Endothelial cell of umbilical vein (primary cell): ENCODE measurements at regions not wholly inside any gene's neighbourhood (a gene's known extent, or its start where the extent isn't known, plus 50 kb on each side); places are given as distances from the start of the nearest gene placed in this dataset.

Experiments used
- BruUV-seq: library from RNA; stranded (reverse); fragments of 400-500 nt; replicated peaks from 2 replicates; lab custom pipeline; 2021; lab: Mats Ljungman, UMichigan
- CTCF ChIA-PET: fragments of 300-600, 350-600 bp; sonication (Branson Sonifier 250); formaldehyde crosslinking; loops from one replicate; lab custom pipeline; 2021; ENCODE audit warnings: antibody characterized with exemption, inconsistent platforms; lab: Charles Lee
- POLR2A ChIA-PET: fragments of 300-600, 350-600 bp; sonication (Branson Sonifier 250); formaldehyde crosslinking; loops from one replicate; lab custom pipeline; 2021; ENCODE audit warnings: antibody characterized with exemption, inconsistent platforms; lab: Charles Lee
- DNase-seq: peaks from one replicate; pipeline ENCODE4 v3.0.0-alpha.2; 2011; ENCODE audit warnings: low read depth, low spot score
- FAIRE-seq: peaks from 2 replicates; lab custom pipeline; 2011; peaks lifted over from hg19 to GRCh38; lab: Jason Lieb, UNC
- H2AFZ ChIP-seq: 2 replicates; pipeline ENCODE4 v1.6.0; 2012; ENCODE audit warnings: low read depth, low read length, control low read depth, inconsistent platforms
- H3K27ac ChIP-seq: 2 replicates; pipeline ENCODE4 v1.5.1; 2011; ENCODE audit warnings: low read depth, mild to moderate bottlenecking, control low read depth, low read length, moderate library complexity; ENCODE audit not compliant: insufficient read depth
- H3K27me3 ChIP-seq, 2 experiments: 2 replicates each; pipeline versions ENCODE4 v1.6.0 to v1.6.1; 2011; ENCODE audit warnings: low read length in 2 of 2, mixed read lengths in 1 of 2; ENCODE audit not compliant: control insufficient read depth in 2 of 2, insufficient read depth in 2 of 2
- H3K36me3 ChIP-seq, 2 experiments: 2 replicates in 1 of 2; 3 replicates in 1 of 2; pipeline ENCODE4 v1.5.1; 2011; ENCODE audit warnings: low read length in 2 of 2, mild to moderate bottlenecking in 1 of 2, moderate library complexity in 1 of 2; ENCODE audit not compliant: control insufficient read depth in 2 of 2, insufficient read depth in 2 of 2; ENCODE audit errors: extremely low read depth in 1 of 2
- H3K4me1 ChIP-seq: 3 replicates; pipeline ENCODE4 v1.5.1; 2011; ENCODE audit warnings: mild to moderate bottlenecking, low read length; ENCODE audit not compliant: control insufficient read depth, insufficient read depth; ENCODE audit errors: extremely low read depth
- H3K4me2 ChIP-seq: 2 replicates; pipeline ENCODE4 v1.6.1; 2011; ENCODE audit warnings: low read length, control low read depth, mixed read lengths; ENCODE audit not compliant: insufficient read depth
- H3K4me3 ChIP-seq, 3 experiments: fragments of 200-600 bp in 1 of 3; sonication (generic), shearing (Covaris generic) in 1 of 3; replicated peaks in 1 of 3; 2 replicates each; pipeline ENCODE4 v1.5.1; 2011 to 2016; ENCODE audit warnings: control low read depth in 3 of 3, low read length in 3 of 3, mild to moderate bottlenecking in 2 of 3, inconsistent platforms in 1 of 3, low read depth in 1 of 3, moderate library complexity in 1 of 3; ENCODE audit not compliant: insufficient read depth in 1 of 3
- H3K79me2 ChIP-seq: 2 replicates; pipeline ENCODE4 v1.6.0; 2012; ENCODE audit warnings: low read length, inconsistent platforms; ENCODE audit not compliant: control insufficient read depth, insufficient read depth
- H3K9ac ChIP-seq: replicated peaks from 2 replicates; pipeline ENCODE3; 2011; ENCODE audit warnings: low read length, control low read depth; ENCODE audit not compliant: insufficient read depth; ENCODE audit errors: extremely low read depth
- H3K9me1 ChIP-seq: replicated peaks from 3 replicates; pipeline ENCODE4 v1.6.0; 2011; ENCODE audit warnings: mild to moderate bottlenecking, low read length; ENCODE audit not compliant: control insufficient read depth, insufficient read depth; ENCODE audit errors: extremely low read depth
- H3K9me3 ChIP-seq: replicated peaks from 2 replicates; pipeline ENCODE4 v1.5.1; 2012; ENCODE audit warnings: low read length, inconsistent platforms; ENCODE audit not compliant: control insufficient read depth, insufficient read depth
- H4K20me1 ChIP-seq: replicated peaks from 2 replicates; pipeline ENCODE3; 2011; ENCODE audit warnings: mild to moderate bottlenecking, low read length; ENCODE audit not compliant: control insufficient read depth, insufficient read depth; ENCODE audit errors: extremely low read depth
- EZH2 ChIP-seq: IDR thresholded peaks from 2 replicates; pipeline ENCODE4 v1.6.1; 2012; ENCODE audit warnings: borderline replicate concordance, low read depth, mild to moderate bottlenecking, moderate library complexity, low read length, inconsistent platforms; ENCODE audit not compliant: severe bottlenecking
- FOS ChIP-seq: IDR thresholded peaks from 2 replicates; pipeline ENCODE4 v1.6.1; 2011; ENCODE audit warnings: mild to moderate bottlenecking, low read length, moderate library complexity, borderline replicate concordance; ENCODE audit not compliant: insufficient read depth
- GATA2 ChIP-seq: IDR thresholded peaks from 2 replicates; pipeline ENCODE4 v1.7.0; 2011; ENCODE audit warnings: low read depth, mild to moderate bottlenecking, moderate library complexity, mixed read lengths, low read length; ENCODE audit not compliant: insufficient read length, insufficient read depth
- JUN ChIP-seq: IDR thresholded peaks from 2 replicates; pipeline ENCODE4 v1.6.1; 2011; ENCODE audit warnings: borderline replicate concordance, low read depth; ENCODE audit not compliant: insufficient read length, insufficient read depth
- MYC ChIP-seq: IDR thresholded peaks from one replicate; pipeline ENCODE4 v1.6.1; 2011; ENCODE audit warnings: mild to moderate bottlenecking, low read depth, low read length
- POLR2A ChIP-seq: IDR thresholded peaks from 2 replicates; pipeline ENCODE4 v1.6.1; 2012; ENCODE audit warnings: low read depth, mild to moderate bottlenecking, control low read depth, low read length
- POLR2AphosphoS5 ChIP-seq: IDR thresholded peaks from 2 replicates; pipeline ENCODE4 v1.6.1; 2012; ENCODE audit warnings: low read depth, mild to moderate bottlenecking, control low read depth, low read length, moderate library complexity; ENCODE audit not compliant: insufficient read depth
- dilution Hi-C: fragments of 300-500 bp; cut with MboI; formaldehyde crosslinking; loops from one replicate; pipeline ENCODE4 v1.15.0; 2019; ENCODE audit warnings: low sequenced_read_pairs; ENCODE audit not compliant: extremely low pct_ligation_motif_present
- intact Hi-C: fragments of 100-400 bp; cut with micrococcal nuclease; formaldehyde crosslinking; loops from one replicate; pipeline ENCODE4 v1.10.0; 2022
- TF ChIP-seq, protein P1 (sequence below), 2 donors: IDR thresholded peaks; 1 replicate in 1 of 2; 2 replicates in 1 of 2; pipeline ENCODE4 v1.5.1; 2011; ENCODE audit warnings: low read length in 2 of 2, mild to moderate bottlenecking in 2 of 2, moderate library complexity in 2 of 2, control low read depth in 1 of 2, inconsistent platforms in 1 of 2, low read depth in 1 of 2; ENCODE audit not compliant: insufficient read depth in 1 of 2; ENCODE audit errors: extremely low read depth in 1 of 2
- TF ChIP-seq, protein P2 (sequence below): IDR thresholded peaks from 2 replicates; pipeline ENCODE4 v1.6.1; 2011; ENCODE audit not compliant: insufficient read depth, insufficient read length

DNA sequence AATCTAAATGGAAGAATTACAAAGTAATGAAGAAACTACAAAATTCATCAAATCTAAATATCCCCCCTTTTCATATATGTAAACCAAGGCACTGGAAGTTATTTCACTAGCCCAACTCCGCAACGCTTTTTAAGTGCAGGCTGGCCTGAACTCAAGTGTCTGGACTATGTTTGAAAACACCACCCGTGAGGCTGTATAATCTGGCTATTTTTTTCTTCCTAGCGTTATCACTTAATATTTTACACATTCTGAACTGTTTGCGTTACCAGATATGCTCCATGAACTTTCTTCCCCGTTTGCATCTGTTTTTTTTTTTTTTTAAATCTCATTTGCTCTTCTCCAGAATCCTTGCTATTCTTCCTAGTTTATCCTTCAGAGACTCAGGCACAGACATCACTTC lies 619.5 kb upstream of the CBLB start:
- POLR2A ChIA-PET: no interaction called here
- Histone ChIP-seq H3K27me3 (no peaks in the 10 kb centered on the region), H4K20me1 (no peaks in the 10 kb centered on the region), H2AFZ (no peak overlapping the region), H3K9ac (no peak overlapping the region), H3K79me2 (no peaks in the 10 kb centered on the region), H3K36me3 (no peaks in the 10 kb centered on the region), H3K9me3 (no peaks in the 10 kb centered on the region), H3K27ac (no peak overlapping the region), H3K4me2 (no peak overlapping the region), H3K9me1 (no peaks in the 10 kb centered on the region), H3K4me3 (no peak overlapping the region), H3K4me1 (no peaks in the 10 kb centered on the region)
- TF ChIP-seq, protein P1, sequence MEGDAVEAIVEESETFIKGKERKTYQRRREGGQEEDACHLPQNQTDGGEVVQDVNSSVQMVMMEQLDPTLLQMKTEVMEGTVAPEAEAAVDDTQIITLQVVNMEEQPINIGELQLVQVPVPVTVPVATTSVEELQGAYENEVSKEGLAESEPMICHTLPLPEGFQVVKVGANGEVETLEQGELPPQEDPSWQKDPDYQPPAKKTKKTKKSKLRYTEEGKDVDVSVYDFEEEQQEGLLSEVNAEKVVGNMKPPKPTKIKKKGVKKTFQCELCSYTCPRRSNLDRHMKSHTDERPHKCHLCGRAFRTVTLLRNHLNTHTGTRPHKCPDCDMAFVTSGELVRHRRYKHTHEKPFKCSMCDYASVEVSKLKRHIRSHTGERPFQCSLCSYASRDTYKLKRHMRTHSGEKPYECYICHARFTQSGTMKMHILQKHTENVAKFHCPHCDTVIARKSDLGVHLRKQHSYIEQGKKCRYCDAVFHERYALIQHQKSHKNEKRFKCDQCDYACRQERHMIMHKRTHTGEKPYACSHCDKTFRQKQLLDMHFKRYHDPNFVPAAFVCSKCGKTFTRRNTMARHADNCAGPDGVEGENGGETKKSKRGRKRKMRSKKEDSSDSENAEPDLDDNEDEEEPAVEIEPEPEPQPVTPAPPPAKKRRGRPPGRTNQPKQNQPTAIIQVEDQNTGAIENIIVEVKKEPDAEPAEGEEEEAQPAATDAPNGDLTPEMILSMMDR (IDR thresholded peaks at IDR 0.05; ENCODE audit: extremely low read depth in 1 of 2, insufficient read depth in 1 of 2, low read depth in 1 of 2, low read length in 2 of 2): no peak
- TF ChIP-seq MYC (no peak), FOS (no peak), JUN (no peak)
- TF ChIP-seq, protein P2, sequence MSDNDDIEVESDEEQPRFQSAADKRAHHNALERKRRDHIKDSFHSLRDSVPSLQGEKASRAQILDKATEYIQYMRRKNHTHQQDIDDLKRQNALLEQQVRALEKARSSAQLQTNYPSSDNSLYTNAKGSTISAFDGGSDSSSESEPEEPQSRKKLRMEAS: no peak
- no TSS peak for BruUV-seq
- CTCF ChIA-PET: no interaction called here
- DNase-seq: no peak
- FAIRE-seq: no peak
- dilution Hi-C loops (no loop called here), intact Hi-C loops (no loop called here)

DNA sequence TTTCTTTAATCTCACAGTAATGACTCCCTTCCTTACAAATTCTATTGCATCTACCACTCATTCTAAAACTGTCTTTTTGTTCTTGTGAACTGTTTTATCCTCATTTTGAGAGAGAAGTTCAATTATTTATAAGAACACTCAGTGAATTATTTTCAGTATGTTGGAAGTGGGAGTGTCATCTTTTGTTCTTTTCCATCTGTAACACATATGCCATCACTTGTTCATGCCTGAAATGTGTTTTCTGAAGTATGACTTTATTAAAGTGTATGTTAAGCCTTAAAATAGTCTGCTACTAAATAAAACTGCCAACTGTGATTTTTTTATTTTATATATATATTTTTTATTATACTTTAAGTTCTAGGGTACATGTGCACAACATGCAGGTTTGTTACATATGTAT lies 623.0 kb upstream of the CBLB start:
- H3K9me3 ChIP-seq: no peaks in the 10 kb centered on the region
- H4K20me1 ChIP-seq: no peaks in the 10 kb centered on the region
- no peaks in the 10 kb centered on the region for H3K4me1 ChIP-seq
- no peaks in the 10 kb centered on the region for H3K36me3 ChIP-seq
- FAIRE-seq (no peak), DNase-seq (no peak)
- H3K27ac ChIP-seq: no peak overlapping the region
- no peaks in the 10 kb centered on the region for H3K79me2 ChIP-seq
- no peak overlapping the region for H3K4me3 ChIP-seq
- no TSS peak for BruUV-seq
- POLR2A ChIA-PET: no interaction called here
- intact Hi-C loops (no loop called here), dilution Hi-C loops (no loop called here)
- no peaks in the 10 kb centered on the region for H3K27me3 ChIP-seq
- H3K4me2 ChIP-seq: no peak overlapping the region
- H3K9me1 ChIP-seq: no peaks in the 10 kb centered on the region
- H2AFZ ChIP-seq: no peak overlapping the region
- TF ChIP-seq GATA2: no peak
- TF ChIP-seq, protein P2: no peak
- no peak for TF ChIP-seq MYC
- no peak for TF ChIP-seq POLR2AphosphoS5
- TF ChIP-seq, protein P1 (IDR thresholded peaks at IDR 0.05; ENCODE audit: extremely low read depth in 1 of 2, insufficient read depth in 1 of 2, low read depth in 1 of 2, low read length in 2 of 2): no peak
- no peak for TF ChIP-seq POLR2A
- no peak for TF ChIP-seq JUN
- TF ChIP-seq EZH2: no peak
- no peak for TF ChIP-seq FOS
- H3K9ac ChIP-seq: no peak overlapping the region
- CTCF ChIA-PET: interaction anchor here (1.5 to 2.9 kb wide), 2 partner anchors 8 to 23 kb away, joined by 3 to 7 read pairs; no protein-coding TSS in a partner anchor
